HL-60 (cell line): ENCODE measurements at regions not wholly inside any gene's neighbourhood (a gene's known extent, or its start where the extent isn't known, plus 50 kb on each side); places are given as distances from the start of the nearest gene placed in this dataset.

Experiments used
- DNase-seq, 2 experiments: peaks; one replicate each; pipeline ENCODE4 v3.0.0-alpha.2; 2010 to 2020; ENCODE audit warnings: low read depth in 1 of 2, low spot score in 1 of 2
- H3K27ac ChIP-seq: fragments of 250-450 bp; sonication (Bioruptor Pico); replicated peaks from 2 replicates; pipeline ENCODE4 v1.5.1; 2020; ENCODE audit warnings: mild to moderate bottlenecking, moderate library complexity
- H3K27me3 ChIP-seq: fragments of 250-450 bp; sonication (Bioruptor Pico); 2 replicates; pipeline ENCODE4 v1.5.1; 2021; ENCODE audit warnings: mild to moderate bottlenecking, moderate library complexity; ENCODE audit not compliant: insufficient read depth, poor library complexity, severe bottlenecking
- H3K4me3 ChIP-seq: replicated peaks from 2 replicates; pipeline ENCODE4 v1.5.1; 2011; ENCODE audit warnings: mild to moderate bottlenecking, control low read depth, low read length; ENCODE audit not compliant: insufficient read depth
- GABPA ChIP-seq: IDR thresholded peaks from 2 replicates; pipeline ENCODE4 v1.6.1; 2012; ENCODE audit warnings: low read depth
- POLR2AphosphoS5 ChIP-seq: IDR thresholded peaks from 2 replicates; pipeline ENCODE4 v1.6.1; 2012; ENCODE audit warnings: low read depth
- SPI1 ChIP-seq: IDR thresholded peaks from 2 replicates; pipeline ENCODE4 v1.6.1; 2012; ENCODE audit warnings: low read depth, mild to moderate bottlenecking, borderline replicate concordance
- TF ChIP-seq, protein P1 (sequence below): IDR thresholded peaks from one replicate; pipeline ENCODE4 v1.5.1; 2011; ENCODE audit warnings: low read length, control low read depth, inconsistent platforms; ENCODE audit not compliant: insufficient read depth
- TF ChIP-seq, protein P2 (sequence below): IDR thresholded peaks from 2 replicates; pipeline ENCODE4 v1.6.1; 2012; ENCODE audit warnings: low read depth; ENCODE audit not compliant: insufficient replicate concordance

DNA sequence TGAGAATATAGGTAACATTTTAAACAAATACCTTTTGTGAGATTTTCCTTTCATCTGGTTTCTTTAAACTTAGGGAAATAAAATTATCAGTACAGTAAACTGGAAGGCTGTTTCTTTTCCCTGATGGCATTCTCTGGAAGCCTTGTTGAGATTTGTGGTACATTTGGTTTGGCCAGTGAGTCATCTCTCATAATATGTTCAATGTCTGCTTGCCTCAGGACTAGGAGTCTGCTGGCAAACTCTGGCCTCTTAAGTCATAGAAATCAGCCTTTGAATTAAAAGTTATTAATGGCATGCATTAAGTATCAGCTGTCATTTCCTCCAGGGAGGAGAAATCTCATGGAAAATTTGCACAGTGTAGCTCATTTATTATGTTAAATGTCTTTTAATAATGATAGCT lies 316.6 kb upstream of the KIAA1217 start:
- TF ChIP-seq GABPA (no peak), SPI1 (no peak), POLR2AphosphoS5 (no peak)
- TF ChIP-seq, protein P1, sequence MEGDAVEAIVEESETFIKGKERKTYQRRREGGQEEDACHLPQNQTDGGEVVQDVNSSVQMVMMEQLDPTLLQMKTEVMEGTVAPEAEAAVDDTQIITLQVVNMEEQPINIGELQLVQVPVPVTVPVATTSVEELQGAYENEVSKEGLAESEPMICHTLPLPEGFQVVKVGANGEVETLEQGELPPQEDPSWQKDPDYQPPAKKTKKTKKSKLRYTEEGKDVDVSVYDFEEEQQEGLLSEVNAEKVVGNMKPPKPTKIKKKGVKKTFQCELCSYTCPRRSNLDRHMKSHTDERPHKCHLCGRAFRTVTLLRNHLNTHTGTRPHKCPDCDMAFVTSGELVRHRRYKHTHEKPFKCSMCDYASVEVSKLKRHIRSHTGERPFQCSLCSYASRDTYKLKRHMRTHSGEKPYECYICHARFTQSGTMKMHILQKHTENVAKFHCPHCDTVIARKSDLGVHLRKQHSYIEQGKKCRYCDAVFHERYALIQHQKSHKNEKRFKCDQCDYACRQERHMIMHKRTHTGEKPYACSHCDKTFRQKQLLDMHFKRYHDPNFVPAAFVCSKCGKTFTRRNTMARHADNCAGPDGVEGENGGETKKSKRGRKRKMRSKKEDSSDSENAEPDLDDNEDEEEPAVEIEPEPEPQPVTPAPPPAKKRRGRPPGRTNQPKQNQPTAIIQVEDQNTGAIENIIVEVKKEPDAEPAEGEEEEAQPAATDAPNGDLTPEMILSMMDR: no peak
- TF ChIP-seq, protein P2, sequence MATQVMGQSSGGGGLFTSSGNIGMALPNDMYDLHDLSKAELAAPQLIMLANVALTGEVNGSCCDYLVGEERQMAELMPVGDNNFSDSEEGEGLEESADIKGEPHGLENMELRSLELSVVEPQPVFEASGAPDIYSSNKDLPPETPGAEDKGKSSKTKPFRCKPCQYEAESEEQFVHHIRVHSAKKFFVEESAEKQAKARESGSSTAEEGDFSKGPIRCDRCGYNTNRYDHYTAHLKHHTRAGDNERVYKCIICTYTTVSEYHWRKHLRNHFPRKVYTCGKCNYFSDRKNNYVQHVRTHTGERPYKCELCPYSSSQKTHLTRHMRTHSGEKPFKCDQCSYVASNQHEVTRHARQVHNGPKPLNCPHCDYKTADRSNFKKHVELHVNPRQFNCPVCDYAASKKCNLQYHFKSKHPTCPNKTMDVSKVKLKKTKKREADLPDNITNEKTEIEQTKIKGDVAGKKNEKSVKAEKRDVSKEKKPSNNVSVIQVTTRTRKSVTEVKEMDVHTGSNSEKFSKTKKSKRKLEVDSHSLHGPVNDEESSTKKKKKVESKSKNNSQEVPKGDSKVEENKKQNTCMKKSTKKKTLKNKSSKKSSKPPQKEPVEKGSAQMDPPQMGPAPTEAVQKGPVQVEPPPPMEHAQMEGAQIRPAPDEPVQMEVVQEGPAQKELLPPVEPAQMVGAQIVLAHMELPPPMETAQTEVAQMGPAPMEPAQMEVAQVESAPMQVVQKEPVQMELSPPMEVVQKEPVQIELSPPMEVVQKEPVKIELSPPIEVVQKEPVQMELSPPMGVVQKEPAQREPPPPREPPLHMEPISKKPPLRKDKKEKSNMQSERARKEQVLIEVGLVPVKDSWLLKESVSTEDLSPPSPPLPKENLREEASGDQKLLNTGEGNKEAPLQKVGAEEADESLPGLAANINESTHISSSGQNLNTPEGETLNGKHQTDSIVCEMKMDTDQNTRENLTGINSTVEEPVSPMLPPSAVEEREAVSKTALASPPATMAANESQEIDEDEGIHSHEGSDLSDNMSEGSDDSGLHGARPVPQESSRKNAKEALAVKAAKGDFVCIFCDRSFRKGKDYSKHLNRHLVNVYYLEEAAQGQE: no peak
- Histone ChIP-seq H3K4me3 (no peak overlapping the region), H3K27ac (no peak overlapping the region), H3K27me3 (no peaks in the 10 kb centered on the region)
- DNase-seq: no peak

DNA sequence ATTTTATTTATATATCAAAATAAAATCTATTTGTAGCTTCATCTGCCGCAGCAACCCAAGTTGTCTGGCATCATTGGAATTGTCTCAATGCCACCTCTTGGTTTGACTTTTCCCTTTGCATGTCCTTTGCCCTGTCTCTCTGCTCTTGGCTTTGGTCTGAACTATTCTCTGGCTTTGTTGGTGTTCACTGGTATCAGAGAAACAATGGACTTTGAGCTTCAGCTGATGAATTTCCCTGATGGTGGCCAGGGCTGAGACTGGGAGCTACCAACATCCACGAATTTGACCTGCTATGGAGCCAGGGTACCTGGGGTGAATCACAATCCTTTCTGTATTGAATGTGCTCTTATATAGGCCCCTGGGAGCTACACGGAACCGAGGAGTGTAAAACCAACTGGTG lies 311.7 kb upstream of the KIAA1217 start:
- H3K27ac ChIP-seq: no peak overlapping the region
- TF ChIP-seq GABPA (no peak), POLR2AphosphoS5 (no peak), SPI1 (no peak)
- TF ChIP-seq, protein P2: no peak
- TF ChIP-seq, protein P1: no peak
- no peak overlapping the region for H3K4me3 ChIP-seq
- no peak for DNase-seq
- H3K27me3 ChIP-seq: no peaks in the 10 kb centered on the region

DNA sequence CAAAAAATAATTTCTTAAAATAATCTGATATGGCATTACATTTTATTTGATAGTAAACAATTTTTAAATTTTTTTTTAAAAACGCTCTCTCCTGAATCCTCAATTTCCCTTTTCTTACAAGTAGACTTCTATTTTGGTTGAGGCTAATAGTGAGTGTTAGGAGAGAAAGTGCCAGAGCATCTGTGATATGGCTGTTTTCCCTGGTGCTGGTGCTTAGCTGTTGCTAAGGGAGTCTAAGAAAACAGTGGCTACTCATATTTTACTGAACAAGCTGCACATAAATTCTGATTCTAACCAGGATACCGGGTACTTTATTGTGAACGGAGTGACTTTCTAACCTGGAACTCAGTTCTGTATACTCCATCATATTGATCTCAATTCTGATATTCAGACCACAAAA lies 311.1 kb upstream of the KIAA1217 start:
- H3K27me3 ChIP-seq: no peaks in the 10 kb centered on the region
- no peak for DNase-seq
- H3K27ac ChIP-seq: no peak overlapping the region
- H3K4me3 ChIP-seq: no peak overlapping the region
- TF ChIP-seq, protein P2: no peak
- no peak for TF ChIP-seq SPI1
- TF ChIP-seq, protein P1: no peak
- no peak for TF ChIP-seq POLR2AphosphoS5
- no peak for TF ChIP-seq GABPA
